Caco-2 (cell line): ENCODE measurements at regions not wholly inside any gene's neighbourhood (a gene's known extent, or its start where the extent isn't known, plus 50 kb on each side); places are given as distances from the start of the nearest gene placed in this dataset.

Source experiments
- BruUV-seq: library from RNA; stranded (reverse); fragments of 400-500 nt; replicated peaks from 2 replicates; lab custom pipeline; 2021; lab: Mats Ljungman, UMichigan
- CTCF ChIA-PET: fragments of 300-600 bp; sonication (Branson Sonifier 250); formaldehyde crosslinking; loops from one replicate; lab custom pipeline; 2022; ENCODE audit warnings: antibody characterized with exemption; lab: Charles Lee
- POLR2A ChIA-PET: fragments of 300-600 bp; sonication (Branson Sonifier 250); formaldehyde crosslinking; loops from one replicate; lab custom pipeline; 2022; ENCODE audit warnings: antibody characterized with exemption; lab: Charles Lee
- DNase-seq, 2 experiments: peaks; one replicate each; pipeline versions ENCODE4 v3.0.0 to v3.0.0-alpha.2; 2020 to 2022
- H3K27me3 ChIP-seq: replicated peaks from 2 replicates; pipeline ENCODE4 v1.6.0; 2011; ENCODE audit warnings: low read length; ENCODE audit not compliant: control insufficient read depth, insufficient read depth
- H3K36me3 ChIP-seq: 2 replicates; pipeline ENCODE4 v1.5.1; 2011; ENCODE audit warnings: low read length; ENCODE audit not compliant: control insufficient read depth, insufficient read depth
- H3K4me1 ChIP-seq: fragments of 250-450 bp; sonication (Bioruptor Pico); 2 replicates; pipeline ENCODE4 v1.5.1; 2020; ENCODE audit warnings: mild to moderate bottlenecking
- H3K4me3 ChIP-seq: 2 replicates; pipeline ENCODE4 v1.5.1; 2011; ENCODE audit warnings: low read depth, mild to moderate bottlenecking, control low read depth, low read length
- H3K9me3 ChIP-seq: fragments of 250-450 bp; sonication (Bioruptor Pico); 2 replicates; pipeline ENCODE4 v1.5.1; 2020; ENCODE audit warnings: mild to moderate bottlenecking, moderate library complexity
- H3K27ac Mint-ChIP-seq: one replicate; pipeline ENCODE4 v1.8.0; 2022; ENCODE audit warnings: mixed read lengths; ENCODE audit not compliant: unreplicated experiment
- H3K27me3 Mint-ChIP-seq: one replicate; pipeline ENCODE4 v1.8.0; 2022; ENCODE audit warnings: mixed read lengths; ENCODE audit not compliant: insufficient read depth, unreplicated experiment
- H3K36me3 Mint-ChIP-seq: one replicate; pipeline ENCODE4 v1.8.0; 2022; ENCODE audit warnings: mild to moderate bottlenecking, mixed read lengths; ENCODE audit not compliant: insufficient read depth, unreplicated experiment
- H3K4me1 Mint-ChIP-seq: one replicate; pipeline ENCODE4 v1.8.0; 2022; ENCODE audit warnings: low read depth, mixed read lengths; ENCODE audit not compliant: unreplicated experiment
- H3K4me3 Mint-ChIP-seq: one replicate; pipeline ENCODE4 v1.8.0; 2022; ENCODE audit warnings: mild to moderate bottlenecking, moderate library complexity, mixed read lengths; ENCODE audit not compliant: unreplicated experiment
- H3K9me3 Mint-ChIP-seq: one replicate; pipeline ENCODE4 v1.8.0; 2022; ENCODE audit warnings: mixed read lengths; ENCODE audit not compliant: unreplicated experiment
- intact Hi-C: fragments of 100-400 bp; cut with micrococcal nuclease; formaldehyde crosslinking; loops from one replicate; pipeline ENCODE4 v1.10.0; 2022; ENCODE audit not compliant: unreplicated experiment
- TF ChIP-seq, protein P1 (sequence below), 2 experiments: fragments of 200-600 bp in 1 of 2; IDR thresholded peaks; 1 replicate in 1 of 2; 2 replicates in 1 of 2; pipeline versions ENCODE4 v1.5.1 to v1.8.0; 2011 to 2022; ENCODE audit warnings: antibody characterized with exemption in 1 of 2, control low read depth in 1 of 2, inconsistent platforms in 1 of 2, low read depth in 1 of 2, low read length in 1 of 2, mild to moderate bottlenecking in 1 of 2, moderate library complexity in 1 of 2; ENCODE audit not compliant: insufficient read depth in 1 of 2, severe bottlenecking in 1 of 2, unreplicated experiment in 1 of 2

DNA sequence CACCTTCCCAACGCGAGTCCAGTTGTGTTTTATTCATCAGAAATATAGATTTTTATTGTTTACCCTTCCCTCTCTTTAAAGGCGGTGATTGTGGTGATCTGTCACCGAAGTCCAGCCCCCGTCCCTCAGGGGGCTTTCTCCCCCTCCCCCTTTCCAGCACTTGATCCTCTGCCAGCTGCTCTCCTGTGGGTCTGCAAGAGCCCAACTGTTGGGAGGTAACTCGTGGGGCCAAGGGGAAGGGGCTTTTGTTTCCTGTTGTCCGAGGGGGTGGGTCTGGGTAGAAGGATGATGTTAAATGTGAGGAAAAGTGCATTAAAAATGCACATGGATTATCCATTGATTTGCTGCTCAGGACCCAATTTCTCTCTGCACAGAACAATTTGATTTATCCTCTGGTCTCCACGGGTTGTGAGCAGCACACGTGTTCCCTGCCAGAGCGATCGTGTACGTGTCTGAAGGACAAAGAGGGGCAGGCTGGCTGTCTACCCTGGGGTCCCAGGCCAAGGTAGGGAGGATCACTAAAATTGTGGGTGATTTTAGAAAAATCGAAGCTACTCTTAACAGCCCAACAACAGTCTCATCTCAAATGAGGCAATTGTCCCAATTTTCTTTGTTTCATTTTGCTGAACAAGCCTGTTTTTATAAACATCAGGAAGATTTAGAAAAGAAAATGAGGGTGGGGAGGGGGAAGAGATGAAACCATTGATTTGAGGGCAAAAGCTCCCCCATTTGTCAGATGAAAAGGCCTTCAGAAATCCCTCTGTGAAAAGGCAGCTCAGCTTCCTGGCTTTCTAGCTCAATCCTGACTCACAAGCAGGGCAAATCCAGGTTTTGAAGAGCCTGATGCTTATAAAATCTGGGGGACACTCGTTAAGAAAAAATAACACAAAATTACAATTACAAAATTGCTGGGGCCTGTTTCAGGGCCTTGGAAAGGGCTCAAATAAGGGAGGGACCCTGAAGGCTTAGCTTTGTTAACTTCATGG is 176.2 kb downstream of the RHOU start:
- CTCF ChIA-PET = no interaction called here

GRCh38 chr1:228913626-228914414 is 178.5 kb downstream of the RHOU start:
- H3K27ac Mint-ChIP-seq = no peak overlapping the region
- no peaks in the 10 kb centered on the region for H3K9me3 ChIP-seq
- TF ChIP-seq, protein P1, sequence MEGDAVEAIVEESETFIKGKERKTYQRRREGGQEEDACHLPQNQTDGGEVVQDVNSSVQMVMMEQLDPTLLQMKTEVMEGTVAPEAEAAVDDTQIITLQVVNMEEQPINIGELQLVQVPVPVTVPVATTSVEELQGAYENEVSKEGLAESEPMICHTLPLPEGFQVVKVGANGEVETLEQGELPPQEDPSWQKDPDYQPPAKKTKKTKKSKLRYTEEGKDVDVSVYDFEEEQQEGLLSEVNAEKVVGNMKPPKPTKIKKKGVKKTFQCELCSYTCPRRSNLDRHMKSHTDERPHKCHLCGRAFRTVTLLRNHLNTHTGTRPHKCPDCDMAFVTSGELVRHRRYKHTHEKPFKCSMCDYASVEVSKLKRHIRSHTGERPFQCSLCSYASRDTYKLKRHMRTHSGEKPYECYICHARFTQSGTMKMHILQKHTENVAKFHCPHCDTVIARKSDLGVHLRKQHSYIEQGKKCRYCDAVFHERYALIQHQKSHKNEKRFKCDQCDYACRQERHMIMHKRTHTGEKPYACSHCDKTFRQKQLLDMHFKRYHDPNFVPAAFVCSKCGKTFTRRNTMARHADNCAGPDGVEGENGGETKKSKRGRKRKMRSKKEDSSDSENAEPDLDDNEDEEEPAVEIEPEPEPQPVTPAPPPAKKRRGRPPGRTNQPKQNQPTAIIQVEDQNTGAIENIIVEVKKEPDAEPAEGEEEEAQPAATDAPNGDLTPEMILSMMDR (IDR thresholded peaks at IDR 0.05; ENCODE audit: insufficient read depth in 1 of 2, low read depth in 1 of 2, low read length in 1 of 2, severe bottlenecking in 1 of 2, unreplicated experiment in 1 of 2) = no peak
- H3K4me3 ChIP-seq = no peak overlapping the region
- CTCF ChIA-PET = no interaction called here
- no peaks in the 10 kb centered on the region for H3K36me3 ChIP-seq
- no peaks in the 10 kb centered on the region for H3K4me1 Mint-ChIP-seq
- H3K9me3 Mint-ChIP-seq = no peaks in the 10 kb centered on the region
- POLR2A ChIA-PET = interaction anchor here (0.7 kb wide), 1 partner anchor 36 kb away, joined by 3 read pairs; no protein-coding TSS in a partner anchor
- no peak overlapping the region for H3K4me3 Mint-ChIP-seq
- no peak for DNase-seq
- no TSS peak for BruUV-seq
- no peaks in the 10 kb centered on the region for H3K4me1 ChIP-seq
- no peaks in the 10 kb centered on the region for H3K27me3 ChIP-seq
- H3K36me3 Mint-ChIP-seq = no peaks in the 10 kb centered on the region
- no peaks in the 10 kb centered on the region for H3K27me3 Mint-ChIP-seq
- intact Hi-C loops = no loop called here

More for the DNA sequence above, 176.2 kb downstream of the RHOU start:
- Mint-ChIP-seq H3K27me3 (no peaks in the 10 kb centered on the region), H3K4me3 (no peak overlapping the region), H3K36me3 (no peaks in the 10 kb centered on the region), H3K4me1 (no peaks in the 10 kb centered on the region), H3K27ac (no peak overlapping the region), H3K9me3 (no peaks in the 10 kb centered on the region)
- Histone ChIP-seq H3K27me3 (no peaks in the 10 kb centered on the region), H3K36me3 (no peaks in the 10 kb centered on the region), H3K4me1 (no peaks in the 10 kb centered on the region), H3K9me3 (no peaks in the 10 kb centered on the region), H3K4me3 (no peak overlapping the region)
- TF ChIP-seq, protein P1 (IDR thresholded peaks at IDR 0.05; ENCODE audit: insufficient read depth in 1 of 2, low read depth in 1 of 2, low read length in 1 of 2, severe bottlenecking in 1 of 2, unreplicated experiment in 1 of 2) = no peak
- intact Hi-C loops = no loop called here
- no TSS peak for BruUV-seq
- no peak for DNase-seq
- POLR2A ChIA-PET = no interaction called here

DNA sequence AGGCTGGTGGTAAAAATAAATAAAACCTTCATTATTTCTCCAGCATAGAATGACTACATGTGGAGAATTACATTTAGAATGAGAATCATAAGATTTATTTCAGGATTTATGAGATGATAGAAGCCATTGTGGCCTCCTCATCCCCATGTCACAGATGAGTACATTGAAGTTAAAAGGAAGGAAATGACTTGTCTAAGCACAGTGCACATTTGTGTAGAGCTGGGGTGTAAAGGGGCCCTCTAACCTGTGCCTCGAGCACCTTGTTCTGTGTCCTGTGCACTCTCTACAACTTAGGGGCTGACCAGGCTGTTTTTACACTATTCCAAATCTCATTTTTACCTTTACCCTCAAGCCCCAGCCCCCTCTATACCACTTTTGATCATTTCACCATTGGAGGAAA is 179.4 kb downstream of the RHOU start:
- TF ChIP-seq, protein P1 (IDR thresholded peaks at IDR 0.05; ENCODE audit: insufficient read depth in 1 of 2, low read depth in 1 of 2, low read length in 1 of 2, severe bottlenecking in 1 of 2, unreplicated experiment in 1 of 2) = no peak
- intact Hi-C loops = no loop called here
- H3K4me1 ChIP-seq = no peaks in the 10 kb centered on the region
- CTCF ChIA-PET = interaction anchor here (0.6 kb wide), 1 partner anchor 24 kb away, joined by 3 read pairs; no protein-coding TSS in a partner anchor
- Mint-ChIP-seq H3K27me3 (no peaks in the 10 kb centered on the region), H3K36me3 (no peaks in the 10 kb centered on the region), H3K4me1 (no peaks in the 10 kb centered on the region), H3K27ac (no peak overlapping the region), H3K9me3 (no peaks in the 10 kb centered on the region), H3K4me3 (no peak overlapping the region)
- no peak overlapping the region for H3K4me3 ChIP-seq
- H3K9me3 ChIP-seq = no peaks in the 10 kb centered on the region
- H3K36me3 ChIP-seq = no peaks in the 10 kb centered on the region
- DNase-seq = no peak
- BruUV-seq = no TSS peak
- no peaks in the 10 kb centered on the region for H3K27me3 ChIP-seq
- POLR2A ChIA-PET = no interaction called here
